Activated naive CD8-positive, alpha-beta T cell (primary cell): ENCODE measurements at regions not wholly inside any gene's neighbourhood (a gene's known extent, or its start where the extent isn't known, plus 50 kb on each side); places are given as distances from the start of the nearest gene placed in this dataset.

Experiments used
- H3K27ac Mint-ChIP-seq: one replicate; pipeline ENCODE4 v1.8.0; 2021; ENCODE audit warnings: mixed read lengths
- H3K27me3 Mint-ChIP-seq: one replicate; pipeline ENCODE4 v1.8.0; 2021; ENCODE audit warnings: mixed read lengths
- H3K36me3 Mint-ChIP-seq: one replicate; pipeline ENCODE4 v1.8.0; 2021; ENCODE audit warnings: mixed read lengths
- H3K4me1 Mint-ChIP-seq: one replicate; pipeline ENCODE4 v1.8.0; 2021; ENCODE audit warnings: low read depth, mixed read lengths
- H3K4me3 Mint-ChIP-seq: one replicate; pipeline ENCODE4 v1.8.0; 2021; ENCODE audit warnings: mild to moderate bottlenecking, mixed read lengths
- H3K9me3 Mint-ChIP-seq: one replicate; pipeline ENCODE4 v1.8.0; 2021; ENCODE audit warnings: low read depth, mixed read lengths

DNA sequence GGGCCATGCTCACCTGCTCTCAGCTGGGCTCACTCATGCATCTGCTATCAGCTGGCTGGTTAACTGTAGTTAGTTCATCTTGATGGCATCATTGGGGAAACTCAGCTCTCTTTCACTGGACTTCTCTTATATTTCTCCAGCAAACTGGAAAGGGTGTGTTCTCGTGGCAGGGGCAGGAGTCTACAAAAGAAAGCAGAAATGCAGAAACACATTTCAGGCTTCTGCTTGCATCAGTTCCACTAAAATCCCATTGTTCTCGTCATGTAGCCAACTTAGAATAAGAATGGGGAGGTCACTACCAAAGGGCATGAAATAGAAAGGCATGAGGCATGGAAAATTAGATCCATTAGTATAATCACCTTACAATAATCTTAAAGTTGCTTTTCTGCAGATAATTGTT is 207.3 kb downstream of the NRIP1 start:
- Mint-ChIP-seq H3K4me1 (no peaks in the 10 kb centered on the region), H3K9me3 (peaks cover 6% of the 10 kb centered on the region)

DNA sequence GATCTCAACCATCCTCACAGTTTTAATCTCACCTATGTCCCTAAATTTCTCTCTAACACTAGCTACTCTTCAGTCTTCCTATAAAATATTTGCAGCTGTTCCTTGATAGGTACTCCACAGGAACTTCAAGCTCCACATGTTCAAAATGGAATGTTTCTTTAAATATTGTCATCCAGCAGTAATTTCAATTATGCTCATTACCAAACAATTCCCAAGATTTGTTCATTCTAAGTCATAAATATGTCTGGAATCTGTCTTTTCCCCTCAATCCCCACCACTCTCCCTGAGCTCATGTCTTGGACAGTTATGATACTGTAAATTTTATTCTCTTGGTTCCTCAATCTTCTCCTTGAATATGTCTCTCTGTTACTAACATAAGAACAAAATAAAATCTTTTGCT is 214.4 kb downstream of the NRIP1 start:
- Mint-ChIP-seq H3K27ac (no peak overlapping the region), H3K4me1 (no peaks in the 10 kb centered on the region), H3K4me3 (no peak overlapping the region), H3K27me3 (no peaks in the 10 kb centered on the region), H3K9me3 (peaks cover 11% of the 10 kb centered on the region), H3K36me3 (peaks cover 9% of the 10 kb centered on the region)

More for the DNA sequence above, 207.3 kb downstream of the NRIP1 start:
- Mint-ChIP-seq H3K27ac (no peak overlapping the region), H3K4me3 (no peak overlapping the region), H3K27me3 (peaks cover 2% of the 10 kb centered on the region), H3K36me3 (peaks cover 8% of the 10 kb centered on the region)

DNA sequence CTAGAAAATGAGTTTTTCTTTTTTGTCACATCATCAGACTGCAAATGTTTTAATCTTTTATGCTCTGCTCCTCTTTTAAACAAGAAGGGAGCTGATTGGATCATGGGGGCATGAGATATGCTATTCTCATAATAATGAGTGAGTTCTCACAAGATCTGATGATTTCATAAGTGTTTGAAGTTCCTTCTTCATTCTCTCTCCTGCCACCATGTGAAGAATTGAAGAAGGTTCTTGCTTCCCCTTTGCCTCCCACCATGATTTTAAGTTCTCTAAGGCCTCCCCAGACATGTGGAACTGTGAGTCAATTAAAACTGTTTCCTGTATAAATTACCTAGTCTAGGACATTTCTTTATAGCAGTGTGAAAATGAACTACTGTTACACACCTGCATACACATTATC is 218.2 kb downstream of the NRIP1 start:
- H3K36me3 Mint-ChIP-seq = peaks cover 6% of the 10 kb centered on the region
- no peak overlapping the region for H3K4me3 Mint-ChIP-seq
- H3K27me3 Mint-ChIP-seq = no peaks in the 10 kb centered on the region
- H3K9me3 Mint-ChIP-seq = peaks cover 5% of the 10 kb centered on the region
- H3K27ac Mint-ChIP-seq = no peak overlapping the region
- H3K4me1 Mint-ChIP-seq = no peaks in the 10 kb centered on the region

DNA sequence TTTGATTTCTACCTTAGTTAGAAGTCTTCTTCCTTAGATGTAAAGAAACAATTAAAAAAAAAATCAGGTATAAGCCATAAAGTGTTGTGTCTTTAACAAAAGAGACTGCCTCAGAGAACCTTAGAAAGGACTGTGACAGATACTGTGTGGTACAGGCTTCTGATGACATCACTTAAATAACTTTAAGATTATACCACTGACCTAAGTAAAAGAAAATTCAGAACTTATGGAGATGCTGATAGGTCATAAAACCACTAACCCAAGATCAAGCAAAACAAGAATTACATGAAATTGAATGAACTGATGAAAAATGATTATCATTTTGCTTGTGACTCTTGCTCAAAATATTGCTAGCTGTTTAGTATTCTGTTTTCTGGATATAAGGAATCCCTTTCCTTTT is 220.8 kb downstream of the NRIP1 start:
- Mint-ChIP-seq H3K27ac (no peak overlapping the region), H3K36me3 (peaks cover 6% of the 10 kb centered on the region), H3K9me3 (peaks cover 5% of the 10 kb centered on the region), H3K4me1 (no peaks in the 10 kb centered on the region), H3K27me3 (no peaks in the 10 kb centered on the region), H3K4me3 (no peak overlapping the region)

DNA sequence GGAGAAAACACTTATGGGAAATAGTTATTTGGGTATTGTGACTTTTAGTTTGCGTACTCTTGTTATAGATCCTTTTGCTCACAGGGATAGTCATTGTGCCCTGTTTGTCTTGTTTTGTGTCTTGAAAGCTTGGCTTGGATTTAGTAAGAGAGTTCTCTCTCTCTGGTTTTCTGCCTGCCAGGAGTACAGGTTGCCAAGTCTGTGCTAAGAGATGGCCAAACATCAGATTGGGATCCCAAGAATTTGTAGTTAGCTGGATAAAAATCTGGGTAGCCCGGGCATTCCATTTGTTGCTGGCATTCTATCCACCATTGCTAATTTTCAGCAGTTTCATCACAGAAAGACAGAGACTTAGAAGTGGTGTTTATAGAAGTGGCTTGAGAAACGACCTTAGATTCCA is 222.2 kb downstream of the NRIP1 start:
- Mint-ChIP-seq H3K36me3 (peaks cover 6% of the 10 kb centered on the region), H3K27ac (no peak overlapping the region), H3K27me3 (no peaks in the 10 kb centered on the region), H3K9me3 (peaks cover 5% of the 10 kb centered on the region), H3K4me1 (no peaks in the 10 kb centered on the region), H3K4me3 (no peak overlapping the region)

DNA sequence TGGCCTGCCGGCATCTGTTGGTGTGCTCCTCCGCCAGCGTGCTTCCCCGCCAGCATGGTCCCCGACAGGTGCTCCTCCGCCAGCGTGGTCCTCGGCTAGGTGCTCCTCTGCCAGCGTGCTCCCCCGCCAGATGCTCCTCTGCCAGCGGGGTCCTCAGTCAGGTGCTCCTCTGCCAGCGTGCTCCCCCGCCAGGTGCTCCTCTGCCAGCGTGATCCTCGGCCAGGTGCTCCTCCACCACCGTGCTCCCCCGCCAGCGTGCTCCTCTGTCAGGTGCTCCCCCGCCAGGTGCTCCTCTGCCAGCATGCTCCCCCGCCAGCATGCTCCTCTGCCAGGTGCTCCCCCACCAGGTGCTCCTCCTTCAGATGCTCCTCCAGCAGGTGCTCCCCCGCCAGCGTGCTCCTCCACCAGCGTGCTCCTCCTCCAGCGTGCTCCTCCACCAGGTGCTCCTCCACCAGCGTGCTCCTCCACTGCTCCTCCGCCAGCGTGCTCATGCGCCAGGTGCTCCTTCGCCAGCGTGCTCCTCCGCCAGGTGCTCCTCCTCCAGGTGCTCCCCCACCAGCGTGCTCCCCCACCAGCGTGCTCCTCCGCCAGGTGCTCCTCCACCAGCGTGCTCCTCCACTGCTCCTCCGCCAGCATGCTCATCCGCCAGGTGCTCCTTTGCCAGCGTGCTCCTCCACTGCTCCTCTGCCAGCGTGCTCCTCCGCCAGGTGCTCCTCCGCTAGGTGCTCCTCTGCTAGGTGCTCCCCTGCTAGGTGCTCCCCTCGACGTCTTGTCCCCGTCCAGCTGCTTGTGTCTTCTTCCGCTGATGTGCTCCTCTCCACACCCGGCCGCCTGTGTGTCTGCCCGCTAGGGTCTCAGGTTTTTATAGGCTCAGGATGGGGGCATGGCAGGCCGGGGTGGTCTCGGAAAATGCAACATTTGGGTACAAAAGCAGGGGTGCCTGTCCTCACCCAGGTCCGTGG is 223.0 kb downstream of the NRIP1 start:
- peaks cover 6% of the 10 kb centered on the region for H3K36me3 Mint-ChIP-seq
- no peaks in the 10 kb centered on the region for H3K4me1 Mint-ChIP-seq
- no peaks in the 10 kb centered on the region for H3K27me3 Mint-ChIP-seq
- H3K4me3 Mint-ChIP-seq = no peak overlapping the region
- no peak overlapping the region for H3K27ac Mint-ChIP-seq
- peaks cover 4% of the 10 kb centered on the region for H3K9me3 Mint-ChIP-seq

DNA sequence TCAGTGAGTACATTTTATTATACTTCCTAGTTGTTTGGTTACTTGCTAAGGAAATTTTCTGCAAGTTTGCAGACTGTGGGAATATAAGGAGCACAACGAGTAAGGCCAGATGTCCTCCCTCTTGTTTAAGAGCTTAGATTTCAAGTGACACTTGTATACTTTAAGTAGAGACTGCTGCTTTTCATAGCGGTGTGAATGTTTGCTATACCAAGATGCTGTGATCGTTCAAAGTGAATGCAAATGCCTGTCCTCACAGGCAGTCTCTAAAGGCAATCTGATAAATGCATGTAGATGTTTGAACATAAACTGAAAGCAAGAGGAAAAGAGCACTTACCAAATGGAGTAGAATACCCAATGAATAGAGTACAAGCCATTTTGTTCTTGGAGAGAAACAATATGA is 226.4 kb downstream of the NRIP1 start:
- H3K27me3 Mint-ChIP-seq = no peaks in the 10 kb centered on the region
- H3K4me1 Mint-ChIP-seq = no peaks in the 10 kb centered on the region
- no peaks in the 10 kb centered on the region for H3K36me3 Mint-ChIP-seq
- no peaks in the 10 kb centered on the region for H3K9me3 Mint-ChIP-seq
- no peak overlapping the region for H3K4me3 Mint-ChIP-seq
- H3K27ac Mint-ChIP-seq = no peak overlapping the region

DNA sequence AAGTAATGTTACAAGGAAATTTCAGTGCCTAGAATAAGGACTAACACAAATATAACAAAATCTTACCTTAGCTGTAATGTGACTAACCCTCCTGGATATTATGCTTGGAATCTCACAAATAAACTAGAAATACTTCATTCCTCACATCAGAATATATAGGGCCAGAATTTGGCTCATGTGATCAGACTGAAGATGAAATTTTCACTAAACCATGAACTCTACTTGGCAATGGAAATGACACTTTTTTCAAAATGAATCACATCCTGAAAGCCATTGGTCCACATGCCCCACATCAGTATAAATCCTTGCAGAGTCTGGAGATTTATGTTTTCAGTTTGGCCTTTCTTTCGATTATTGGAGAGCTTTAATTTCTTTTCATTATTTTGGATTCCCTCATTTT is 227.8 kb downstream of the NRIP1 start:
- H3K9me3 Mint-ChIP-seq = no peaks in the 10 kb centered on the region
- no peak overlapping the region for H3K4me3 Mint-ChIP-seq
- H3K27ac Mint-ChIP-seq = no peak overlapping the region
- H3K36me3 Mint-ChIP-seq = no peaks in the 10 kb centered on the region
- H3K27me3 Mint-ChIP-seq = no peaks in the 10 kb centered on the region
- H3K4me1 Mint-ChIP-seq = no peaks in the 10 kb centered on the region

DNA sequence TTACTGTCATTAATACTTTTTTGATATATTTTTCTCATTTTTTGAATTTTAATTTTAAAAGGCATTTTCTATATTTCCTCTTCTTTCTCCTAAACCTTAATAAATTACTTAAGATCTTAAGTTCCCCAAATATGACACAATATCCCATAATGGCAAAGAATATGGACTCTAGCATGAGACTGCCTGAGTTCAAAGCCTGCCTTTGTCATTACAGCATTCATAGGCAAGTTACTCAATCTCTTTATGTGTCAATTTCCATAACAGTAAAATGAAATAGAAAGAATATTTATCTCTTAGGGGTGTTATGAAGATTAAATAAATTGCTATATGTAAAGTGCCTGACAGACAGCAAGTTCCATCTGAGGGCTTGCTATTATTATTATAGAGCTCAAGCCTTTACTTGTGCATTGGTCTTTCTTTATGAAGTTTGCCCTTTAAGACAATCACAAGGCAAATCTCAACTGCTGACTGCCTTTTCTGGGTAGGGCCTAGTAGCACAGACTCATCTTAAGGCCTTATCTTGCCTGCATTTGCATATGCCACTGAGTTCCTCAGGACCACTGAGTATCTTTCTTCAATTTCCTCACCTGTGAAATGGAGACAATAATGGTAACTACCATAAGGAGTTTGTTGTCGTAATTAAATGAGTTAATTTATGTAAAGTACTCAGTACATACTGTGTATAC is 231.0 kb downstream of the NRIP1 start:
- no peaks in the 10 kb centered on the region for H3K4me1 Mint-ChIP-seq
- no peak overlapping the region for H3K27ac Mint-ChIP-seq
- H3K36me3 Mint-ChIP-seq = no peaks in the 10 kb centered on the region
- H3K27me3 Mint-ChIP-seq = no peaks in the 10 kb centered on the region
- H3K4me3 Mint-ChIP-seq = no peak overlapping the region
- no peaks in the 10 kb centered on the region for H3K9me3 Mint-ChIP-seq

DNA sequence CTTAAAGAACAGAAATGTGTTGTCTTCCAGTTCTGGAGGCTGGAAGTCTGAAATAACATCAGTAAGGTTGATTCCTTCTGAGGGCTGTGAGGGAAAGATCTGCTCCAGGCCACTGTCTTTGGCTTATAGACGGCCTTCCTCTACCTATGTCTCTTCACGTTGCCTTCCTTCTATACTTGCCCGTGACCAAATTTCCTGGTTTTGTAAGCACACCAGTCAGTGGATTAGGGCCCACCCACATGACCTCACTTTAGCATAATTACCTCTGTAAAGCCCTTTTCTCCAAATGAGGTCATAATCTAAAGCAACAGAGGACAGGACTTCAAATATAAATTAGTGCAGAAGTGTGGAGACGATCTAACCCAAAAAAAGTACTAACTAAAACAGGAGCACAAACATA is 231.6 kb downstream of the NRIP1 start:
- H3K36me3 Mint-ChIP-seq = no peaks in the 10 kb centered on the region
- no peak overlapping the region for H3K27ac Mint-ChIP-seq
- H3K4me1 Mint-ChIP-seq = no peaks in the 10 kb centered on the region
- H3K27me3 Mint-ChIP-seq = no peaks in the 10 kb centered on the region
- no peak overlapping the region for H3K4me3 Mint-ChIP-seq
- no peaks in the 10 kb centered on the region for H3K9me3 Mint-ChIP-seq

DNA sequence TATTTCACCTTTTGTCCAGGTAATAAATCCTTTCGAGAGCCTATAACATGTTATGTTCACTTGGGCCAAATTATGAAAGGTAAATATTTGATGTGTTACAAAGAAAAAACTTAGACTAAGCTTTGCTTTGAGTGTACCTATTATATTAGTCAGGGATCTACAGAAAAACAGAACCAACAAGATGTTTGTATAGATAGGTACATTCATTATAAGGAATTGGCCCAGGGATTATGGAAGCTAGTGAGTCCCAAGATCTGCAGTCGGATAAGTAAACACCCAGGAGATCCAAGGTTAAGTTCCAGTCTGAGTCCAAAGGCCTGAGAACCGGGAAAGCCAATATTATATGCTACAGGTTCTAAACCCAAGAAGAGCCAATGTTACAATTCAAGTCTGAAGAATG is 234.5 kb downstream of the NRIP1 start:
- Mint-ChIP-seq H3K4me1 (peaks cover 10% of the 10 kb centered on the region), H3K27ac (no peak overlapping the region), H3K9me3 (no peaks in the 10 kb centered on the region), H3K36me3 (no peaks in the 10 kb centered on the region), H3K4me3 (no peak overlapping the region), H3K27me3 (no peaks in the 10 kb centered on the region)

DNA sequence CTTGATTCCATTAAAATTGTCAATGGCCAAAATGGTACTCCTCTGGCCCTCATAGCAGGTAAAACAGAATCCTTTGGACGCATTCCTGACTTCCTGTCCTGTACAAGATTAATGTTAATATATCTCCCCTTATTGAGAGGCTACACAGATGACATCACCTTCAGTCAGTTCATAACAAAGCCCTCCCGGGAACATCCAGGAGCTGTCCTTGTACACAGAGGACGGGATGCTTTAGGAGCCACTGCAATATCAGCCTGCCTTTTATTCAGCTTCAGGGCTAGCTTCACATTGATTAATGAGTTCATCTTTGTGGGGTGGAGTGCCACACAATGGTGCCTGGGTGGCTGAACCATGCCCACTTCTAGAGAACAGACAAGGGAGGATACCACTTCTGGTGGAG is 235.1 kb downstream of the NRIP1 start:
- H3K4me1 Mint-ChIP-seq = peaks cover 10% of the 10 kb centered on the region
- H3K36me3 Mint-ChIP-seq = no peaks in the 10 kb centered on the region
- no peaks in the 10 kb centered on the region for H3K9me3 Mint-ChIP-seq
- no peak overlapping the region for H3K4me3 Mint-ChIP-seq
- H3K27ac Mint-ChIP-seq = no peak overlapping the region
- no peaks in the 10 kb centered on the region for H3K27me3 Mint-ChIP-seq

DNA sequence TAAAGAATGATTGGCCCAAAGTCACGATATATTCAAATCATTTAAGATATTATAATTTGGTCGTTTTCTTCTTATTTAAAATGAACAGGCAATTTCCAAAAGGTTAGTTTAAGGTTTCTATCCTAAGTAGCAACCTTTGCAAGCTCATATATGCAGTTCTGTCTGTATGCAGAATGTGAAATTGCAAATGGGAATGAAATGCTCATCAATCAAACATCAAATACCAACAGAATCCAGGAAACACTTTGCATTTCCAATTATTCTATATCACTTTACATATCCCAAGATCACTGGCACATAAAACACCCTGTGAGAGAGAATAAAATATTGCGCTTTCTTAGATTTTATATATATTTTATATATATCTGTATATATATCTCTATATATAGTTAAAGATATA is 237.3 kb downstream of the NRIP1 start:
- Mint-ChIP-seq H3K36me3 (no peaks in the 10 kb centered on the region), H3K27me3 (no peaks in the 10 kb centered on the region), H3K4me3 (no peak overlapping the region)

DNA sequence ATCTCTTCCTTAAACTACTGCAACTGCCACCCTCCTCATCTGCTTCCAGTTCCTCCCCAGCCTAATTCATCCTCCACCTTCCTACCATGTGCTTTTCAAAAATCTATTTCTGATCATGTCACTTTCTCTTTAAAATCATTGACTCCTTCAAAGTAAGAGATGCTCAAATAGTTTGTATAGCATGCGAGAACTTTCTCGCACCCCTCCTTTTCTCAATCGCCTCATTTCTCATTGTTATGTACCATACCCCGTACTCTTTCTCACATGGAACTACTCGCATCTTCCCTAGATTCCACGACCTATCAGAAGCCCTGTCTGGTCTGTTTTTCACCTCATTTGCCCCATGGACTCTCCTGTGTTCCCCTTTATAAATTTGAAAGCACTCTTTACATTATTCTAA is 238.2 kb downstream of the NRIP1 start:
- Mint-ChIP-seq H3K27ac (no peak overlapping the region), H3K9me3 (no peaks in the 10 kb centered on the region), H3K4me3 (no peak overlapping the region), H3K36me3 (no peaks in the 10 kb centered on the region), H3K27me3 (no peaks in the 10 kb centered on the region), H3K4me1 (peaks cover 10% of the 10 kb centered on the region)

More for the DNA sequence above, 237.3 kb downstream of the NRIP1 start:
- Mint-ChIP-seq H3K27ac (no peak overlapping the region), H3K4me1 (peaks cover 10% of the 10 kb centered on the region), H3K9me3 (no peaks in the 10 kb centered on the region)

DNA sequence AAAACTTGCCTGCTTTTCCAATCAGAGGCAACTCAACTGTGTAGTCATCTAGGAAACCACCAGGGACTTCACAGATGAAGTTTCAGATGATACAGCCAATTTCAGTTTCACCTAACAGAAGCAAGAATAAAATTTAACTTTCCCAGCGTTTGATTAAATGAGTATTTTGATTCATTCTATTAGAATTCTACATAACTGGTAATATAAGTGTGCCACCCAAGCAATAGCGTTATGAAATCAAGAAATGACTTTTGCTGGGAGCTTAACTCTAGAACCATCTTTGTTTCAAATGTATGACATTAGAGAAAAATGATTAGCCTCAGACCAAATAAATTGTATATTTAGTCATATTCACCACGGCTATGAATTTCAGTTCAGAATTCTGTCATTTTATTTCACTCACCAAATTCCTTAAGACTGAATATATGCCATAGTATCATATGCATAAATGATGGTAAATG is 239.3 kb downstream of the NRIP1 start:
- Mint-ChIP-seq H3K27ac (peak overlapping the region; percentile 41), H3K9me3 (no peaks in the 10 kb centered on the region), H3K36me3 (no peaks in the 10 kb centered on the region), H3K4me3 (no peak overlapping the region), H3K27me3 (no peaks in the 10 kb centered on the region), H3K4me1 (peaks cover 10% of the 10 kb centered on the region)
